Right renal pelvis (tissue), 4 donors: ENCODE measurements at regions not wholly inside any gene's neighbourhood (a gene's known extent, or its start where the extent isn't known, plus 50 kb on each side); places are given as distances from the start of the nearest gene placed in this dataset.
"Not testable (repeated sequence)": the region's sequence is repeated elsewhere in the genome, so short reads cannot be mapped to it uniquely, and the experiment has no call there.

Experiments
- DNase-seq, 4 donors: peaks; one replicate each; pipeline ENCODE4 v3.0.0-alpha.2; 2013; ENCODE audit warnings: low read depth in 4 of 4, low spot score in 3 of 4, missing footprints in 1 of 4

GRCh38 chr2:78677774-78678173, 347.7 kb upstream of the REG3G start:
- no peak for DNase-seq

- DNase-seq, result no peak
Observed at GRCh38 chr2:78681386-78681785, 344.1 kb upstream of the REG3G start.

- no peak for DNase-seq
Observed at GRCh38 chr2:78682781-78683180, 342.7 kb upstream of the REG3G start.

- DNase-seq, result no peak
Observed at GRCh38 chr2:78686625-78687153, 338.8 kb upstream of the REG3G start.

GRCh38 chr2:78699696-78700095, 325.8 kb upstream of the REG3G start:
- no peak for DNase-seq

GRCh38 chr2:78701546-78701945, 324.0 kb upstream of the REG3G start:
- DNase-seq, result no peak

GRCh38 chr2:78707776-78708386, 317.6 kb upstream of the REG3G start:
- no peak for DNase-seq

GRCh38 chr2:78710632-78711375, 314.7 kb upstream of the REG3G start:
- no peak for DNase-seq

- DNase-seq, result no peak
Observed at GRCh38 chr2:78715293-78715692, 310.2 kb upstream of the REG3G start.

- DNase-seq, result no peak
Observed at GRCh38 chr2:78718024-78718423, 307.5 kb upstream of the REG3G start.

- DNase-seq, result no peak
Observed at GRCh38 chr2:78718473-78718872, 307.0 kb upstream of the REG3G start.

- DNase-seq, result no peak
Observed at GRCh38 chr2:78721355-78722033, 304.0 kb upstream of the REG3G start.

GRCh38 chr2:78734221-78734620, 291.3 kb upstream of the REG3G start:
- no peak for DNase-seq

- no peak for DNase-seq
Observed at GRCh38 chr2:78739282-78739681, 286.2 kb upstream of the REG3G start.

- DNase-seq, result no peak
Observed at GRCh38 chr2:78749638-78750037, 275.9 kb upstream of the REG3G start.

- DNase-seq, result no peak
Observed at GRCh38 chr2:78750219-78750618, 275.3 kb upstream of the REG3G start.

GRCh38 chr2:78754930-78755329, 270.6 kb upstream of the REG3G start:
- DNase-seq, result no peak

GRCh38 chr2:78757191-78757590, 268.3 kb upstream of the REG3G start:
- DNase-seq, result no peak

- no peak for DNase-seq
Observed at GRCh38 chr2:78757640-78758039, 267.9 kb upstream of the REG3G start.

GRCh38 chr2:78758765-78759164, 266.7 kb upstream of the REG3G start:
- not testable (repeated sequence) for DNase-seq

GRCh38 chr2:78766459-78766858, 259.0 kb upstream of the REG3G start:
- DNase-seq, result no peak

- no peak for DNase-seq
Observed at GRCh38 chr2:78768016-78768415, 257.5 kb upstream of the REG3G start.
